GM12892 (cell line): ENCODE measurements at regions not wholly inside any gene's neighbourhood (a gene's known extent, or its start where the extent isn't known, plus 50 kb on each side); places are given as distances from the start of the nearest gene placed in this dataset.

Experiments used
- POLR2A ChIP-seq: IDR thresholded peaks from 2 replicates; pipeline ENCODE4 v1.6.1; 2011; ENCODE audit warnings: low read depth, low read length, control low read depth
- POLR2AphosphoS5 ChIP-seq: IDR thresholded peaks from 2 replicates; pipeline ENCODE4 v1.6.1; 2011; ENCODE audit warnings: low read depth, low read length, control low read depth
- TAF1 ChIP-seq: IDR thresholded peaks from 2 replicates; pipeline ENCODE4 v1.6.1; 2011; ENCODE audit warnings: low read depth, mild to moderate bottlenecking, control low read depth, low read length, borderline replicate concordance

DNA sequence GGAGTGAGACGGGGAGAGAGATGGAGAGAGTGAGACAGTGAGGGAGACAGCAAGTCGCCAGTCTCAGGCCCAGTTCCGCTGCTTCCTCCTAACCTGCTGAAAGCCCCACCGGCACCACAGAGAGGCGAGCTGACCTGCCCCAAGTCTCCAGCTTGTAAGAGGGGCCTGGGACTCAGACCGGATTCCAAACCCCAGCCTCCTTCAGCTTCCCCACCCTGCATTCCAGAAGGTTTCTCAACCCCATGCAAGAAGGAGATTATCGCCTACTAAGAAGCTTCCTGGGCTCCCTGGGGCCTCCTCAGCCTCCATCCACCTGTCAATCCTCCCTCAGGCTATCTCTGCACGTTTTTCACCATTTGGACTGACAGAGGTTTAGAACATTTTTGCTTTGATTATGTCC lies 173.1 kb upstream of the RAB6C start:
- TF ChIP-seq POLR2AphosphoS5: no peak
- TF ChIP-seq POLR2A: no peak
- TF ChIP-seq TAF1: no peak
